ENCODE measurements at regions not wholly inside any gene's neighbourhood (a gene's known extent, or its start where the extent isn't known, plus 50 kb on each side); places are given as distances from the start of the nearest gene placed in this dataset.
"Not testable (repeated sequence)": the region's sequence is repeated elsewhere in the genome, so short reads cannot be mapped to it uniquely, and the experiment has no call there.

DNA sequence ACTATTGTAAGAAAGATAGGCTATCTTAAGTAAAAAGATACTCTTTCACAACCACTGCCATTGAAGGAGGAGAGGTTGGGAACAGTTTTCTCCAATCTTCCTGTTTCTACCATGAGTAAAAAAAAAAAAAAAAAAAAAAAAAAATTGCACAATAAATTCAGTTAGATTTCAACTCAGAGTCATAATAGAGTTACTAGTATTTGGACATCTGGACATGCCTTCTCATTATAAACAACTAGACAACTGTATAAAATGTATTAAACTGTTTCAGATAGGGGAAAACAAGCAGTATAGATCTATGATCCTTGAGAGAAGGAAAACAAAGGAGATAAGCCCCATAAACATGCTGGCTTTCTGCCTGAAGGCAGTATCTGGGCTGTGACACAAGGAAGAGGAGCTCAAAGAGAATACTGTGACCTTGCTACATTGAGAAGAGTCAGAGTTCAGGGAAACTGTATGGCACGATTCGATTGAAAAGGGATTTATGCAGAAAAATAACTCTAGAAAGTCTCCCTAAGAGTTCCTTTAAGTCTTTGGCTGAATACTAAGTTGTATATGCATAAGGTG, 249.2 kb upstream of the POU5F2 start:
- Histone ChIP-seq H3K23ac (ENCODE audit: insufficient read length, low read depth, low read length) (no peak overlapping the region), H2BK15ac (ENCODE audit: low read depth, low read length) (no peak overlapping the region), H3K9me3 (ENCODE audit: control insufficient read depth, low read depth, low read length) (no peaks in the 10 kb centered on the region), H3K14ac (ENCODE audit: insufficient read depth, low read length) (no peak overlapping the region), H3K4me1 (ENCODE audit: insufficient read depth, low read length) (no peaks in the 10 kb centered on the region), H3K79me2 (ENCODE audit: insufficient read depth, low read length) (no peaks in the 10 kb centered on the region), H4K8ac (replicated peaks; ENCODE audit: insufficient read length, low read depth, low read length) (no peak overlapping the region), H4K20me1 (ENCODE audit: control insufficient read depth, insufficient read depth, insufficient read length) (no peaks in the 10 kb centered on the region), H3T11ph (ENCODE audit: low read length) (no peak overlapping the region), H4K91ac (ENCODE audit: insufficient read length, low read depth, low read length) (no peak overlapping the region), H2BK20ac (ENCODE audit: low read depth, low read length, poor library complexity, severe bottlenecking) (no peak overlapping the region), H3K56ac (ENCODE audit: insufficient read length, low read depth, low read length) (no peak overlapping the region), H3K4ac (ENCODE audit: low read depth, low read length) (no peak overlapping the region), H3K9ac (ENCODE audit: extremely low read depth, insufficient read length, low read length) (no peak overlapping the region), H2BK5ac (ENCODE audit: insufficient read length, low read length) (no peak overlapping the region), H4K5ac (ENCODE audit: insufficient read length, low read depth, low read length) (no peak overlapping the region), H3K4me2 (ENCODE audit: insufficient read depth, insufficient read length, low read length) (no peak overlapping the region), H3K79me1 (ENCODE audit: insufficient read depth, low read depth, low read length, poor library complexity, severe bottlenecking) (no peaks in the 10 kb centered on the region), H2AFZ (ENCODE audit: low read length) (no peak overlapping the region), H3K18ac (ENCODE audit: insufficient read length, low read depth, low read length) (no peak overlapping the region), H3K23me2 (ENCODE audit: insufficient read length, low read depth, low read length, poor library complexity, severe bottlenecking) (no peaks in the 10 kb centered on the region), H3K27ac (ENCODE audit: insufficient read length, low read depth, low read length) (no peak overlapping the region), H2BK12ac (ENCODE audit: insufficient read length, low read depth, low read length) (no peak overlapping the region), H2BK120ac (ENCODE audit: low read depth, low read length, poor library complexity, severe bottlenecking) (no peak overlapping the region), H2AK5ac (ENCODE audit: insufficient read length, low read length) (no peak overlapping the region), H3K27me3 (ENCODE audit: insufficient read depth, low read length) (no peaks in the 10 kb centered on the region)
- H3K27ac Mint-ChIP-seq: no peak overlapping the region; a peak in 1 of 7 replicates
- WGBS (ENCODE audit: extremely low coverage, insufficient read length, low lambda C conversion rate): no CpG with 5 or more reads among the region's 2 CpGs
- H3K9me3 Mint-ChIP-seq: peaks cover 6 to 7% of the 10 kb centered on the region in 2 experiments
- no peak for DNase-seq
- no peaks in the 10 kb centered on the region; a peak in 1 of 4 replicates for H3K4me1 Mint-ChIP-seq
- H3K4me3 Mint-ChIP-seq: no peak overlapping the region
- peaks cover 0 to 8% (median 3%) of the 10 kb centered on the region in 3 experiments; a peak in 3 of 7 replicates for H3K36me3 Mint-ChIP-seq (ENCODE audit: insufficient read depth in 1 of 3, low read depth in 3 of 3)
- TF ChIP-seq, protein P1, sequence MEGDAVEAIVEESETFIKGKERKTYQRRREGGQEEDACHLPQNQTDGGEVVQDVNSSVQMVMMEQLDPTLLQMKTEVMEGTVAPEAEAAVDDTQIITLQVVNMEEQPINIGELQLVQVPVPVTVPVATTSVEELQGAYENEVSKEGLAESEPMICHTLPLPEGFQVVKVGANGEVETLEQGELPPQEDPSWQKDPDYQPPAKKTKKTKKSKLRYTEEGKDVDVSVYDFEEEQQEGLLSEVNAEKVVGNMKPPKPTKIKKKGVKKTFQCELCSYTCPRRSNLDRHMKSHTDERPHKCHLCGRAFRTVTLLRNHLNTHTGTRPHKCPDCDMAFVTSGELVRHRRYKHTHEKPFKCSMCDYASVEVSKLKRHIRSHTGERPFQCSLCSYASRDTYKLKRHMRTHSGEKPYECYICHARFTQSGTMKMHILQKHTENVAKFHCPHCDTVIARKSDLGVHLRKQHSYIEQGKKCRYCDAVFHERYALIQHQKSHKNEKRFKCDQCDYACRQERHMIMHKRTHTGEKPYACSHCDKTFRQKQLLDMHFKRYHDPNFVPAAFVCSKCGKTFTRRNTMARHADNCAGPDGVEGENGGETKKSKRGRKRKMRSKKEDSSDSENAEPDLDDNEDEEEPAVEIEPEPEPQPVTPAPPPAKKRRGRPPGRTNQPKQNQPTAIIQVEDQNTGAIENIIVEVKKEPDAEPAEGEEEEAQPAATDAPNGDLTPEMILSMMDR (conservative IDR thresholded peaks at IDR 0.05): no peak
- no peaks in the 10 kb centered on the region for H3K27me3 Mint-ChIP-seq (ENCODE audit: low read depth)

- not testable (repeated sequence) for H3K9ac ChIP-seq (ENCODE audit: extremely low read depth, insufficient read length, low read length); H3K27ac ChIP-seq (ENCODE audit: insufficient read length, low read depth, low read length); H4K20me1 ChIP-seq (ENCODE audit: control insufficient read depth, insufficient read depth, insufficient read length); H4K8ac ChIP-seq (replicated peaks; ENCODE audit: insufficient read length, low read depth, low read length); DNase-seq; H3K14ac ChIP-seq (ENCODE audit: insufficient read depth, low read length); H3K4me3 Mint-ChIP-seq; H3K79me2 ChIP-seq (ENCODE audit: insufficient read depth, low read length); H3K4me2 ChIP-seq (ENCODE audit: insufficient read depth, insufficient read length, low read length); H2BK12ac ChIP-seq (ENCODE audit: insufficient read length, low read depth, low read length); H3K27me3 Mint-ChIP-seq (ENCODE audit: low read depth); H3K4ac ChIP-seq (ENCODE audit: low read depth, low read length); H3K56ac ChIP-seq (ENCODE audit: insufficient read length, low read depth, low read length); H2BK15ac ChIP-seq (ENCODE audit: low read depth, low read length); H3K27ac Mint-ChIP-seq; H3K23ac ChIP-seq (ENCODE audit: insufficient read length, low read depth, low read length); H3T11ph ChIP-seq (ENCODE audit: low read length); H3K27me3 ChIP-seq (ENCODE audit: insufficient read depth, low read length); H3K23me2 ChIP-seq (ENCODE audit: insufficient read length, low read depth, low read length, poor library complexity, severe bottlenecking); H2BK20ac ChIP-seq (ENCODE audit: low read depth, low read length, poor library complexity, severe bottlenecking); H3K4me1 Mint-ChIP-seq; H4K91ac ChIP-seq (ENCODE audit: insufficient read length, low read depth, low read length); H2BK5ac ChIP-seq (ENCODE audit: insufficient read length, low read length); H3K9me3 ChIP-seq (ENCODE audit: control insufficient read depth, low read depth, low read length); H3K4me1 ChIP-seq (ENCODE audit: insufficient read depth, low read length); H2BK120ac ChIP-seq (ENCODE audit: low read depth, low read length, poor library complexity, severe bottlenecking); H3K18ac ChIP-seq (ENCODE audit: insufficient read length, low read depth, low read length); H4K5ac ChIP-seq (ENCODE audit: insufficient read length, low read depth, low read length); H2AFZ ChIP-seq (ENCODE audit: low read length); H3K79me1 ChIP-seq (ENCODE audit: insufficient read depth, low read depth, low read length, poor library complexity, severe bottlenecking); H2AK5ac ChIP-seq (ENCODE audit: insufficient read length, low read length)
- Mint-ChIP-seq H3K9me3 (peaks cover 14 to 15% of the 10 kb centered on the region in 2 experiments), H3K36me3 (ENCODE audit: insufficient read depth in 1 of 3, low read depth in 3 of 3) (peaks cover 0 to 16% (median 3%) of the 10 kb centered on the region in 3 experiments; a peak in 4 of 7 replicates)
- WGBS (ENCODE audit: extremely low coverage, insufficient read length, low lambda C conversion rate): no CpG with 5 or more reads among the region's 45 CpGs
These were observed 244.7 kb upstream of the POU5F2 start for GRCh38 chr5:93985940-93986570.

All from H9 (cell line).